Fibroblast of lung (primary cell): ENCODE measurements at regions not wholly inside any gene's neighbourhood (a gene's known extent, or its start where the extent isn't known, plus 50 kb on each side); places are given as distances from the start of the nearest gene placed in this dataset.

Source experiments
- EZH2 ChIP-seq: IDR thresholded peaks from 2 replicates; pipeline ENCODE4 v1.5.1; 2012; ENCODE audit warnings: low read length, control low read depth, mild to moderate bottlenecking; ENCODE audit errors: missing control alignments
- TF ChIP-seq, protein P1 (sequence below), 2 donors: IDR thresholded peaks in 1 of 2; conservative IDR thresholded peaks in 1 of 2; 1 replicate in 1 of 2; 2 replicates in 1 of 2; pipeline ENCODE4 v1.5.1; 2011 to 2012; ENCODE audit warnings: low read length in 2 of 2, control low read depth in 1 of 2, inconsistent platforms in 1 of 2, low read depth in 1 of 2, mild to moderate bottlenecking in 1 of 2

GRCh38 chr3:118199044-118199443 is 835.6 kb downstream of the IGSF11 start:
- TF ChIP-seq, protein P1, sequence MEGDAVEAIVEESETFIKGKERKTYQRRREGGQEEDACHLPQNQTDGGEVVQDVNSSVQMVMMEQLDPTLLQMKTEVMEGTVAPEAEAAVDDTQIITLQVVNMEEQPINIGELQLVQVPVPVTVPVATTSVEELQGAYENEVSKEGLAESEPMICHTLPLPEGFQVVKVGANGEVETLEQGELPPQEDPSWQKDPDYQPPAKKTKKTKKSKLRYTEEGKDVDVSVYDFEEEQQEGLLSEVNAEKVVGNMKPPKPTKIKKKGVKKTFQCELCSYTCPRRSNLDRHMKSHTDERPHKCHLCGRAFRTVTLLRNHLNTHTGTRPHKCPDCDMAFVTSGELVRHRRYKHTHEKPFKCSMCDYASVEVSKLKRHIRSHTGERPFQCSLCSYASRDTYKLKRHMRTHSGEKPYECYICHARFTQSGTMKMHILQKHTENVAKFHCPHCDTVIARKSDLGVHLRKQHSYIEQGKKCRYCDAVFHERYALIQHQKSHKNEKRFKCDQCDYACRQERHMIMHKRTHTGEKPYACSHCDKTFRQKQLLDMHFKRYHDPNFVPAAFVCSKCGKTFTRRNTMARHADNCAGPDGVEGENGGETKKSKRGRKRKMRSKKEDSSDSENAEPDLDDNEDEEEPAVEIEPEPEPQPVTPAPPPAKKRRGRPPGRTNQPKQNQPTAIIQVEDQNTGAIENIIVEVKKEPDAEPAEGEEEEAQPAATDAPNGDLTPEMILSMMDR (conservative IDR thresholded peaks at IDR 0.05 in 1 of 2, IDR thresholded peaks at IDR 0.05 in 1 of 2; ENCODE audit: low read depth in 1 of 2, low read length in 2 of 2), result no peak
- no peak for TF ChIP-seq EZH2
